ENCODE measurements at regions not wholly inside any gene's neighbourhood (a gene's known extent, or its start where the extent isn't known, plus 50 kb on each side); places are given as distances from the start of the nearest gene placed in this dataset.

DNA sequence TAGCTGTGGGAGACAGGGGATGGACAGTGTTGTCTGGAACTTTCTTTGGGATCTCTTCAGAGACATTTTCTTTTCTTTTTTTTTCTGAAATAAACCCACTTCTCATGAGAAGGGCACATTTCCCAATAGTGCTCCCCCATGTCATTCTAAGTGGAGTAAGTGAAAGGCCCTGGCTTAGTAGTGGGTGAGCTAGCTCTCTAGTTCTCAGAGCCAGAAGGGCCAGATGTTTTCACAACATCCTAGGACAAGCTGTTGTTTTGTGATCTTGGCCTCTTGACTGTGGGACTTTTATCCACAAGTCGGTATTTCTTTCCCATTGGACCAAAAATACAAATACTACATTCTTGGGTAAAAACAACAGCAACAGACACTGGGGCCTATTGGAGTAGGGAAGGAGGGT, 607.7 kb upstream of the TENM4 start:
- H3K9ac ChIP-seq (ENCODE audit: low read length): no peak overlapping the region
- H3K9me3 ChIP-seq (ENCODE audit: low read length): 0 out of 2 replicates have a peak, but pooled peaks cover 3% of the 10 kb centered on the region
- no peaks in the 10 kb centered on the region for H3K4me1 ChIP-seq (ENCODE audit: insufficient read depth, low read length)
- H3K4me3 ChIP-seq (ENCODE audit: low read length): no peak overlapping the region
- POLR2A ChIA-PET (ENCODE audit: unreplicated experiment): no interaction called here
- ATAC-seq: no peak
- intact Hi-C loops (cut with micrococcal nuclease): no loop called here
- H3K4me2 ChIP-seq (ENCODE audit: low read length): no peak overlapping the region
- CTCF ChIA-PET: no interaction called here
- no TSS peak for BruUV-seq (replicated peaks)
- no peaks in the 10 kb centered on the region for H3K36me3 ChIP-seq (ENCODE audit: low read depth, low read length)
- no peaks in the 10 kb centered on the region for H3F3A ChIP-seq (ENCODE audit: low read length, unreplicated experiment)
- no peaks in the 10 kb centered on the region for H3K79me2 ChIP-seq (ENCODE audit: low read length)
- no peaks in the 10 kb centered on the region for H3K9me2 ChIP-seq (replicated peaks; ENCODE audit: low read length)
- TF ChIP-seq EZH2phosphoT487 (IDR thresholded peaks at IDR 0.05; ENCODE audit: borderline replicate concordance, low read length): no peak
- no peak for TF ChIP-seq EZH2 (IDR thresholded peaks at IDR 0.05; ENCODE audit: low read length, unreplicated experiment)
- TF ChIP-seq, protein P1, sequence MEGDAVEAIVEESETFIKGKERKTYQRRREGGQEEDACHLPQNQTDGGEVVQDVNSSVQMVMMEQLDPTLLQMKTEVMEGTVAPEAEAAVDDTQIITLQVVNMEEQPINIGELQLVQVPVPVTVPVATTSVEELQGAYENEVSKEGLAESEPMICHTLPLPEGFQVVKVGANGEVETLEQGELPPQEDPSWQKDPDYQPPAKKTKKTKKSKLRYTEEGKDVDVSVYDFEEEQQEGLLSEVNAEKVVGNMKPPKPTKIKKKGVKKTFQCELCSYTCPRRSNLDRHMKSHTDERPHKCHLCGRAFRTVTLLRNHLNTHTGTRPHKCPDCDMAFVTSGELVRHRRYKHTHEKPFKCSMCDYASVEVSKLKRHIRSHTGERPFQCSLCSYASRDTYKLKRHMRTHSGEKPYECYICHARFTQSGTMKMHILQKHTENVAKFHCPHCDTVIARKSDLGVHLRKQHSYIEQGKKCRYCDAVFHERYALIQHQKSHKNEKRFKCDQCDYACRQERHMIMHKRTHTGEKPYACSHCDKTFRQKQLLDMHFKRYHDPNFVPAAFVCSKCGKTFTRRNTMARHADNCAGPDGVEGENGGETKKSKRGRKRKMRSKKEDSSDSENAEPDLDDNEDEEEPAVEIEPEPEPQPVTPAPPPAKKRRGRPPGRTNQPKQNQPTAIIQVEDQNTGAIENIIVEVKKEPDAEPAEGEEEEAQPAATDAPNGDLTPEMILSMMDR (conservative IDR thresholded peaks at IDR 0.05; ENCODE audit: low read depth, low read length): no peak
- no peak overlapping the region for H3K27ac ChIP-seq (ENCODE audit: low read length)
- no peaks in the 10 kb centered on the region for H4K20me1 ChIP-seq (ENCODE audit: low read length)
- DNase-seq: no peak
- no peak overlapping the region for H2AFZ ChIP-seq (ENCODE audit: low read length)
- no peaks in the 10 kb centered on the region for H3K27me3 ChIP-seq (ENCODE audit: low read length)

DNA sequence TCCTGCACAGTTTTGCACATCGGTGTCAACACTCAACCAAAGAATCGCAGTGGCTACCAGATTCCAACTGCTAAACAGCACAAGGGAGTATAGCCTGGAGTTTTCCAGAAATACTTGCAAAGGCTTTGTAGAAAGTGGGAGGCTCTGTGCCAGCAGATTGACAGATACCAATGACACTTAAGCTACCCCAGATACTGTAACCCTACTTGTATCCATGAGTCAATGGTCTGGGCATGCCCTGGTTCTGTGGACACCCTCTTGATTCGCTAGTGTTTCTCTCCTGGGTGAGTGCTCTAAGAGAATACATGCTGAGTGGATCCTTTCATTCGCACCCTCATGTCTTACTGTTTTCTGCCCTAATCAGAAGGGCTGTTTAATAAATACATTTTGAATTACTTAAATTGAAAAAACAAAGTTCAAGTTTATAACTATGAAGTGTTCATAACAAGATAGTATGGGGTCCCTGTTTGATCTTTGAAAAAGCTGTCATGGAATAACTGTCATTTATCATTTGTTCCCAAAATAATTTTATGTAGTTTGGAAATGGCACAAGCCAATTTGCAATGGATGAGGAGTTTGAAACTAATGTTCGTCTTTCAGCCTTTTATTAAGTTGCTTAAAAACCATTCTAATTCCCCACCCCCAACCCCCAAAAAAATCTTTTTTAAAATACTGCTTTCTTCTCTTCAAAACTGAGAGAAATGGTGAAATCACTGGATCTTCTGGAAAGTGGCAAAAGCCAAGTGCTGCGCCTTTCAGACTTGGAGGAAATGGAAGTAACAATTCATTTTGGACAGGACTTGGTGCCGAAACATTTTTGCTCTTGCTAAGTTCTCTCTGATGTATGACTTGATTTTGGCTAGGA, 600.5 kb upstream of the TENM4 start:
- no peaks in the 10 kb centered on the region for H3K79me2 ChIP-seq (ENCODE audit: low read length)
- ChIA-PET POLR2A (ENCODE audit: unreplicated experiment) (no interaction called here), CTCF (no interaction called here)
- ATAC-seq (no peak), DNase-seq (no peak)
- H3K27ac ChIP-seq (ENCODE audit: low read length): no peak overlapping the region
- H3K4me3 ChIP-seq (ENCODE audit: low read length): no peak overlapping the region
- H3F3A ChIP-seq (ENCODE audit: low read length, unreplicated experiment): no peaks in the 10 kb centered on the region
- no peaks in the 10 kb centered on the region for H3K4me1 ChIP-seq (ENCODE audit: insufficient read depth, low read length)
- intact Hi-C loops (cut with micrococcal nuclease): no loop called here
- H2AFZ ChIP-seq (ENCODE audit: low read length): no peak overlapping the region
- no peak overlapping the region for H3K4me2 ChIP-seq (ENCODE audit: low read length)
- H3K36me3 ChIP-seq (ENCODE audit: low read depth, low read length): no peaks in the 10 kb centered on the region
- 0 out of 2 replicates have a peak, but pooled peaks cover 3% of the 10 kb centered on the region for H3K9me3 ChIP-seq (ENCODE audit: low read length)
- H4K20me1 ChIP-seq (ENCODE audit: low read length): no peaks in the 10 kb centered on the region
- TF ChIP-seq EZH2 (IDR thresholded peaks at IDR 0.05; ENCODE audit: low read length, unreplicated experiment) (no peak), EZH2phosphoT487 (IDR thresholded peaks at IDR 0.05; ENCODE audit: borderline replicate concordance, low read length) (no peak)
- TF ChIP-seq, protein P1 (conservative IDR thresholded peaks at IDR 0.05; ENCODE audit: low read depth, low read length): no peak
- H3K9ac ChIP-seq (ENCODE audit: low read length): no peak overlapping the region
- H3K9me2 ChIP-seq (replicated peaks; ENCODE audit: low read length): no peaks in the 10 kb centered on the region
- H3K27me3 ChIP-seq (ENCODE audit: low read length): no peaks in the 10 kb centered on the region
- BruUV-seq (replicated peaks): no TSS peak

DNA sequence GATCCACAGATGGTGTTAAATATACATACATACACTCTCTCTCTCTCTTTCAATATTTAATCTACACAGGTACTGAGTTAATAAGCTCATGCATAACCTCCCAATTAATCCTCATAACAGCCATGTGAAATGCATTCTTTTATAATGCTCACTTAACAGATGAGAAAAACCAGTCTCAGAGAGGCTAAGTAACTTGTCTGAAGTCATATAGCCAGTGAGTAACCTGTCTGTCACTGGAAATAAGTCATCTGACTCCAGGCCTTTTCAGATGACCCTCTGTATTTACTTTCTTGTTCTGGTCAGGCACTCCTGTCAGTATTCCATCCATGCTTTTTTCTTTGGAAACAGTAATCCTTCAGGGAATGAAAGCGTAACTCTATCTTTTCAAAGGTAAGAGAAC, 594.0 kb upstream of the TENM4 start:
- Histone ChIP-seq H3K4me1 (ENCODE audit: insufficient read depth, low read length) (peaks cover 5% of the 10 kb centered on the region; the same call in 1 of the 2 replicates), H3K27me3 (ENCODE audit: low read length) (no peaks in the 10 kb centered on the region), H3K36me3 (ENCODE audit: low read depth, low read length) (no peaks in the 10 kb centered on the region), H3F3A (ENCODE audit: low read length, unreplicated experiment) (no peaks in the 10 kb centered on the region), H2AFZ (ENCODE audit: low read length) (no peak overlapping the region), H3K27ac (ENCODE audit: low read length) (no peak overlapping the region), H3K4me3 (ENCODE audit: low read length) (no peak overlapping the region), H3K9me3 (ENCODE audit: low read length) (no peaks in the 10 kb centered on the region), H3K9ac (ENCODE audit: low read length) (no peak overlapping the region), H3K4me2 (ENCODE audit: low read length) (0 out of 2 replicates have a peak overlapping the region, but pooled peaks have one; percentile 2), H3K9me2 (replicated peaks; ENCODE audit: low read length) (no peaks in the 10 kb centered on the region), H4K20me1 (ENCODE audit: low read length) (no peaks in the 10 kb centered on the region), H3K79me2 (ENCODE audit: low read length) (no peaks in the 10 kb centered on the region)
- CTCF ChIA-PET: no interaction called here
- ATAC-seq: no peak
- TF ChIP-seq EZH2 (IDR thresholded peaks at IDR 0.05; ENCODE audit: low read length, unreplicated experiment): no peak
- TF ChIP-seq EZH2phosphoT487 (IDR thresholded peaks at IDR 0.05; ENCODE audit: borderline replicate concordance, low read length): no peak
- TF ChIP-seq, protein P1 (conservative IDR thresholded peaks at IDR 0.05; ENCODE audit: low read depth, low read length): no peak
- BruUV-seq (replicated peaks): no TSS peak
- DNase-seq: peak; percentile 25
- intact Hi-C loops (cut with micrococcal nuclease): no loop called here
- POLR2A ChIA-PET (ENCODE audit: unreplicated experiment): no interaction called here

All from PC-3 (cell line).